ENCODE measurements at regions not wholly inside any gene's neighbourhood (a gene's known extent, or its start where the extent isn't known, plus 50 kb on each side); places are given as distances from the start of the nearest gene placed in this dataset.
A peak's percentile ranks its signal among the peaks of the same experiment; 100 is the strongest.

DNA sequence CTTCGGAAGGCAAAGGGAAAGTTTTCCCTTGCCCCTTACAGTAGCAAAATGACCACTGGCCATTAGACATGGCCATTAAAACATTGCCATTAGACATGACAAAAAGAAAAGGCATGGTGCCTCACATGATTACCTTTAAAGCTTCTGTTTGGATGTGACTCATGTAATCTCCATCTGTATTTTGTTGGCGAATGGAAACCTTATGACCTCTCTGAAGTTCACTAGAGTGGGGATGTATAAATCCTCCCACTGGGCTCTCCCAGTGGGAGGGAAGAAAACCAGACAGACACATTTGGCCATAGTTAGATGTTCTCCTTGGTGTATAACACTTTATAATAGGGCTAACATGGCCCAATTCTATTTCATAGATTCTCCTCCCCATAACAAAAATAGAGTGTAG lies 152.6 kb downstream of the MAGEB17 start:
- no peak for DNase-seq

DNA sequence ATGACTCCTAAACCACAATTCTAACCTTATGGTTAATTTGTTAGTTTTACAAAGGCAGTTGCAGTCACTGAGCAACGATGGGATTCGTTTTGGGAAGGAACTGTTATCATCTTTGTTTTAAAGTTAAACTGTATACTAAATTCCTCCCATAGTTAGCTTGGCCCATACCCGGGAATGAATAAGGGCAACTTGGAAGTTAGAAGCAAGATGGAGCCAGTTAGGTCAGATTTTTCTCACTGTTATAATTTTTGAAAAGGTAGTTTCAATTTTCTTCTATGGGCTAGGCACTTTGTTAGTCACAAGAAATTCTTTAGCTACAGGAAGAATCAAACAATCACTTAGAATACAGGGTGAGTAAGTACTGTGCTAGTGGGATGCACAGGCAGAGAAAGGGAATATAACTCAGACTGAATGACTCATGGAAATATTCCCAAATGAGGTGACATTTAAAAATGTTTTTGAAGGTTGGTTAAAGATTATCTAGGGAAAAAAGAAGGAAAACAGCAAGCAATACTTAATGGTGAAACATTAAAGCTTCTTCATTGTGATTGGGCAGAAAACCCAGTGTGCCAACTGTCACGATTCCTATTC lies 153.6 kb downstream of the MAGEB17 start:
- DNase-seq: no peak

DNA sequence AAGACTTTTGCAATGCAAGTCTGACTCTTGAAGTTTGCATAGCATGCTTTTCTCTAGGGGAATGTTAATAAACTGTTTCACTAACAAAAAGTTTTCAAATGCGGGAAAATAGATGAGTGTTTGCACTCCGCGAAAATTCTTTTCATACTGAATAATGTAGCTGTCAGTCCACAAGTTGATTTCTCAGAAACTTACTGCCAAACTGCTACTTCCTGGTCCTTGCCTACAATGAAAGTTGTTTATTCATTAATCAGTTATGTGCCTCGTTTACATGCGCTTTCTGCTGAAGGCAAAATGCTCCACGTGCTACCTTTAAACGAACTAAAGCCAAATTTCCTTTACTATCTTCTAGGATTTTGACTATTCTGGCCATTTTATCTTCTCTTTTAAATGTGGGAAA lies 166.2 kb downstream of the MAGEB17 start:
- no peak for DNase-seq

DNA sequence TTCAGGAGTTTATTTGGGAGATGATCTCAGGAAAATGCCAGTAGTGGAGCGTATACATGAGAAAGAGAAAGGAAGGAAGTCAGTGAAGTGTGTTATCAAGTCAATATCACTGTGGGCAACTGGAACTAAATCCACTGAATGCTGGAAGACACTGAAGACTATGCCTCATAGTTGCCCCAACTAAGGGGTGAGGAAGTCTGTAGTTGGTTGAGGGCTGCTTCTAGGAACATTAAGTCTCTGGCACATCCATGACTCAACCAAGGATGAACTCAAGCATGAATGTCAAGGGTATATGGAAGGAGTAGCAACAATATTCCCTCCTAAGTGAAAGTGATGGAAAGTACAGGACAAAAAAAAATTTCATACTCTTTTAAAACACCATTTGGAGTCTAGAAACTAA lies 167.9 kb downstream of the MAGEB17 start:
- DNase-seq: no peak

DNA sequence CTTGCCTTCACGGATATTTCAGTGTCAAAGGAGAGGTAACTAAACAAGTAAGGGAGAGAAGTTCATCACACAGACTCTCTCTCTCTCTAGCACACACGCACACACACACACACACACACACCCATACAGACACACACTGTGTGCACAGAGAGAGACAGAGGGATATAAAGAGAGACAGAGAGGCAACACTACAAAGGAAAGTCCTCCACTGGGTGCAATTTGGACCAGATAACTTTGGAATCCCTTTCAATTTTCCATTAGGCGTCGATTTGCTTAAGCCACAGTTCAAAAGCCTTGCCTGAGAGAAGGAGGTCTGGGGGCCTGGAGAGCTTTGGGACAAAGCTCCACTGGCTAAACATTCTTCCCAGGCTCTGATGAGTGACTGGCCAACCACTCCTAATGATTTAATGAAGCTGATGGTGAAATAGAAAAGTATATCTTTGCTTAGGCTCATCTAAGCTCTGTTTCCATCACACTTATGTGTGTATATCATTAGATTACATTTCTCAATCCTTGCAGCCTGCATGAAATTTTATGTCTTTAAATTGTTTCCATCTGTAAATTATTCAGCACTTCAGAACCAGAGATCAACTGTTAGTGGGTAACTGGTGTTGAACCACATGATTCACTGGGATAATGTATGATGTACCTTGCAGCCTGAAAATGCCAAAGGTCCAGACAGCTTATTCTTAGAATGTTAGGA lies 180.8 kb downstream of the MAGEB17 start:
- no peak for DNase-seq

DNA sequence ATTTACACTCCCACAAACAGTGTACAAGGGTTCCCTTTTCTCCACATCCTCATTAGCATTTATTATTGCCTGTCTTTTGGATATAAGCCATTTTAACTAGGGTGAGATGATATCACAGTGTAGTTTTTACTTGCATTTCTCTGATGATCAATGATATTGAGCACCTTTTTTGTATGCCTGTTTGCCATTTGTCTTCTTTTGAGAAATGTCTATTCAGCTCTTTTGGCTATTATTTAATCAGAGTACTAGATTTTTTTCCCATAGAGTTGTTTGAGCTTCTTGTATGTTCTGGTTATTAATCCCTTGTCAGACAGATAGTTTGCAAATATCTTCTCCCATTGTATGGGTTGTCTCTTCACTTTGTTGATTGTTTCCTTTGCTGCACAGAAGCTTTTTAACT lies 190.6 kb downstream of the MAGEB17 start:
- DNase-seq: no peak

DNA sequence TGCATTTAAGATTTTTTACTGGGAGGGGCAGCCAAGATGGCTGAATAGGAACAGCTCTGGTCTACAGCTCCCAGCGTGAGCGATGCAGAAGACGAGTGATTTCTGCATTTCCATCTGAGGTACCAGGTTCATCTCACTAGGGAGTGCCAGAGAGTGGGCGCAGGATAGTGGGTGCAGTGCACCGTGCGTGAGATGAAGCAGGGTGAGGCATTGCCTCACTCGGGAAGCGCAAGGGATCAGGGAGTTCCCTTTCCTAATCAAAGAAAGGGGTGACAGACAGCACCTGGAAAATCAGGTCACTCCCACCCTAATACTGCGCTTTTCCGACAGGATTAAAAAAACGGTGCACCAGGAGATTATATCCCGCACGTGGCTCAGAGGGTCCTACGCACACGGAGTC lies 192.8 kb downstream of the MAGEB17 start:
- peak in 9 of 56 donors; percentile 0 to 10 (median 4) for DNase-seq

DNA sequence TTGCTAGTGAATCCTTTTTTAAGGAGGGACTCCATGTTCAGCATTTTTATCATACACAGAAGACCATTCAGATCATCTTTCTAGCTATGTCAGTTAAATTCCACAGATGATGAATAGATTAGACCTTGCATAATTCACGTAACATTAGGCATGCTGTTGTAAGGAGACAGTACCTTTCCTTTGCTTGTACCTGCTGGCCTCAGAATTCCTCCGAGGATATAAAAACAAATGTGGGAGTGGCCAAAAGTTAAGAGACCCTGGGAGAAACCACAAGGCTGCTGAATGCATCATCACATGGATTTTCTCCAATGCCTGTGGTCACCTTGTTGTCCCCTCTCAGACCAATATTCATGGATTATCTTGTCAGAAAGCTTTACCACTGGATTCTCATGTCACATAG lies 201.4 kb downstream of the MAGEB17 start:
- DNase-seq: no peak

DNA sequence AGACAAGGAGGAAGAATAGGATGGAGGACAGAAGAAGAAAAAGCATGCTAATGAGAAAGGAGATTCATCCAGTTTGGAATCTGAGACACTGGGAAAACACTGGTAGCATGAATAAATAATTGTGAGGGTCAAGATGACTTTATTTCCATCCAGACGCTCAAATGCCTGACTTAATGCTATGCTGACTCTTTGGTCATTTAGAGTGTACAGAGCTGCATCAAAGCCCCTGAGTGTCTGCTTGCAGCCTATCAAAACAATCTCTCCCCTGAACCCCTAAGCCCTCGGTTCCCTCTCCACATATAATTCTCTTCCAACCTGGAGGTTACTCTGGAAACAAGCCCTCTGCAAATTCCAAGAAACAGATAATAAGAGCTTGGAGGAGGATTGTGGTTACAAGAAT lies 208.8 kb downstream of the MAGEB17 start:
- no peak for DNase-seq

DNA sequence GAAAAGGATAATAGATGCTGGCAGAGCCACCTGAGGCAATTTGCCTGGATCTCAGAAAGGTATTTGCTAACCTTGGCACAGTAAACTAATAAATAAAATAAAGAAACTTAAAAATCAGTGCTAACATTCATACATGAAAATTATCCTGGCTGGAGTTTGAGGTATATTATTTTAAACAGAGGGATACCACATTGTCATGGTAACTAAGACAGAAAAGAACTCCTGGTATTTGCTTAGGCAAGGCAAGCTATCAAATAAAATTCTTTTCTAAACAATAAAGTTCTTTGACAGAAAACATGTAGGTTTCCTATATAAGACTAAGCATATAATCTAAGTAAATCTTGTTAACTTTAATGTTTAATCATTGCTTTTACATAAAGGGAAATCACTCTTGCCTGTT lies 218.8 kb downstream of the MAGEB17 start:
- DNase-seq: no peak

DNA sequence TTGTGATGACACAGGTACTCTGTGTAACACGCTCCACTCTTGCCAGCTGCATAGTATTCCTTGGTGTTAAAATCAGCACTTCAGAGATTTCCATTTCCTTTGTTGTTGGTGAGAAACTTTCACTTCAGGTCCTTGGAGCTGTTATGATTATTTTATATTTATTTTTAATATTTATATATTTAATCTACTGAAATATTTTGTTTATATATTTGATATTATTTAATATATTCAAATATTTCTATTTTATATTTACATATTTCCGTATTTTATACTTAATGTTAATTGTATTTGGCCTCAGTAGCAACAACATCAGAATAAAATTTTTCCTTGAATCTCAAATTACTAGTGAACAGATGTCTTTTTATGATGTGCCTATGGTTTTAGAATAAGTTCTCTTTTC lies 225.3 kb downstream of the MAGEB17 start:
- DNase-seq: no peak

DNA sequence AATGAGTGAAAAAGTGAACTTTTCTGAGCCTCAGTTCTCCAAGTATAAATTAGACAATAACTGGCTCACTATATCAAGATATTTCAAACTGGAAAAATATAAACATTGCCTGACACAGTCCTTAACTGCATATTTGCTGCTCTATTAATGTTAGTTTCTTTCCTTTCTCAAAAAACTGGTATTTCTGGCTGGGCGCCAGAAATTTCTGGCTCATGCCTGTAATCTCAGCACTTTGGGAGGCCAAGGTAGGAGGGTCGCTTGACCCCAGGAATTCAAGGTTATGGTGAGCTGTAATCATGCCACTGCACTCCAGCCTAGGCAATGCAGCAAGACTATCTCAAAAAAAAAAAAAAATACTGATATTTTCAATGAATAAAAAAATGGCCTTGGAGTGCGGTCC lies 227.0 kb downstream of the MAGEB17 start:
- DNase-seq: no peak

DNA sequence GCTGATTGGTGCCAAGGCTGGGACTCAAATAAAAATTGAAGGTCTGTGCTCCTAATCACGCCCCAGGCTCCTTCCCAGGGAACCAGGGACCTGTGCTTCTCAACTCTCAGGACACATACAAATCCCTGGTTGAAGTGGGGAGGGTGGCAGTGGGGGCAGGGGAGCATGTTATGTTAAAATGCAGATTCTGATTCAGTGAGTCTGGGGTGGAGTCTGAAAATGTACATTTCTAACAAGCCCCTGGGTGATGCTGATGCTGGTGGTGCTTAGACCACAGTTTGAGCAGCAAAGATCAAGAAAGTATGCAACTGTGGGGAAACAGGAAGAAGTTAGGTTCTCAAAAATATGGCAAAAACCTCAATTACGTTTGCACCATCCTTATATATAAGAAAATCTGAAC lies 236.5 kb downstream of the MAGEB17 start:
- no peak for DNase-seq

DNA sequence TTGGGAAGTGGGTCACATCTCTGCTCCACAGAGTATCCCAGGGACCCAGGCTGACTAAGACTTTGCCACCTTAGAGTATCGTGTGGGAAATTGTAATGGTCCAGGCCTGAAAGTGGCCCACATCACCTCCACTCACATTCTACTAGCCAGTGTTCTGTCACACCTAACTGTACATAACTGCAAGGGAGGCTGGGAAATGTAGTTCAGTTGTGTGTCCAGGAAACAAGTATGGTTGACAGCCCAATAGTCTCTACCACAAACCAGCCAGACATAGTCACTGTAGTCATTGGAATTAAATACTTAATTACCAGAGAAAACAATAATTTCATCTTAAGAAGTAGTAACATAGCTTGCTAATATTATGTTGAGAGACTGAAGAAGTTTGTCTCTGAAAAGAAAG lies 233.4 kb upstream of the S100G start:
- DNase-seq: no peak

DNA sequence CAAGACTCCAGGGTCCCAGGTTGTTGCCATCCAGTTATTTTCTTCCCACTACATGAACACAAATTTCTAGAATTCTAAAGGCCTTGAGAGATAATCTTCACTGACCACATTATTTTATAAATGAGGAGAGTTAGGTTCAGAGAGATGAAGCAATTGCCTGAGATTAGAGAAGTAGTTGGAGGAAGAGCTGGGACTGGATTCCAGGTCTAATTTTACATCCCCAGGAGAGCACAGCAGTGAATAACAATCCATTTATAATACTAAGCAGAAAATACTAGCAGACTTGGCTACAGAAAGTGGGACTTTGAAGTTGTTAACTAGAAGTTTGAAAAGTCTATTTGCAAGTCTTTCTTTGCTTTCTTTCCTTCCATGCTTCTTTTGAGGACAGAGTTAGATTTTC lies 231.3 kb upstream of the S100G start:
- no peak for DNase-seq

DNA sequence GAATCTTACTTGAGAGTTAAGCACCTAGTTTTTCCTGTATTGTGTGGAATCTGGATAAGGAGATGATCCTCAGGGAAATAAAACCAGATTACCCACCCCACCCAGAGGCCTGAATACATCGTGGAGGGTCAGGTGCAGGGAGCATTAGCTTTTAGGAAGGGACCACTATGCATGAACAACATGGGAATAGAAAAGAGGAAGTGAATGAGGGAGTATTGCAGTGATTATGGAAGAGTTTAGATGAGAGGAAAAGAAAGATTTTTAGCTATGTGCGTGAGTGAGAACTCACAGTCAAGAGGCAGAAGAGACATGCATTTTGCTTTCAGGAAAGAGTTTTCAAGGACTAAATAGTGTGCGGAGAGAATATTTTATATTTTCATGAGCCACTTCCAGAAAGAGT lies 222.3 kb upstream of the S100G start:
- DNase-seq: no peak

DNA sequence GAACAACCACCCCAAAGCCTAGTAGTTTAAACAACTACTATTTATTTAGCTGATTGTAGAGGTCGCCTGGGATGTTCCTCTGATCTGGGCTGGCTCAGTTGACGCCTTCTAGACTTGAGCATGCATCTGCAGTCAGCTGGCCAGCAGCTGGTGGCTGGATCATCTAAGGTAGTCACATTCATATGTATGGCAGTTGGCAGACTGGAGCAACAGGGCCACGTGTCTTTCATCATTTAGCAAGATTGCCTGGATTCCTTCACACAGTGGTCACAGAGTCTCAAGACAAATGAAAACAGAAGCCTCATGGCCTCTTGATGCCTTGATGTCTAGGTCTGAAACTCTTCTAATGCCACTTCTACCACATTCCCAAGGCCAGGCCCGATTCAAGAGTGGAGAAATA lies 220.6 kb upstream of the S100G start:
- no peak for DNase-seq

DNA sequence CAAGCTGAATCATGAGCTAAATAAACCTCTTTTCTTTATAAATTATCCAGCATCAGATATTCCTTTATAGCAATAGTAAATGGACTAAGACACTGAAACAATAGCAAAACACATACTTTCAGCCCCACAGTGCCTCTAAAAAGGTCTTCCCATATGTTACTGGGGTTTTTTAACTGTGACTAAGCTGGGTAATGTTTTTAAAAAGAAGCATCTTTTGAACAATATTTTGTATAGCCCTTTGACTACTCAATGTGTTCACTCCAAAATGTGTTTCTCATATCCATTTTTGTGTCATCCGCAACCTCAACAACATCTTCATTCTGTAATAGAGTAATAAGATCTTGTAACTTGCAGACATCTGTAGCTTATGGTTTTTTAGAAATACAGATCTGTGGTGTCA lies 218.7 kb upstream of the S100G start:
- DNase-seq: no peak

DNA sequence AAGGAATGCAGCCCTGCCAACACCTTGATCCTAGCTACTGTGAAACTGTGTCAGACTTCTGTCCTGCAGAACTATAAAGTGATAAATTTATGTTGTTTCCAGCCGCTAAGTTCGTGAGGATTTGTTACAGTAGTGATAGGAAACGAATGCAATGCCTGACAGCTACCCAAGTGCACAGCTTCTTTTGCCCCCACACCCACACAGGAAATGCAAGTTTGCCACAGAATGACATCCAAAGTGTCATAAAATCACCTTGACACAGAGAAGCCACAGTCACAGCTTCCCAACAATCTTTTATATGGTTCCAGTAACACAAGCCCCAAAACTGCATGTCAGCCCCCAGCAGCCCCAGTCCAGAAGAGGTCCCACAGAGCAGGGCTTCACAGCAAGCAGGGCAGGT lies 216.9 kb upstream of the S100G start:
- DNase-seq: no peak

DNA sequence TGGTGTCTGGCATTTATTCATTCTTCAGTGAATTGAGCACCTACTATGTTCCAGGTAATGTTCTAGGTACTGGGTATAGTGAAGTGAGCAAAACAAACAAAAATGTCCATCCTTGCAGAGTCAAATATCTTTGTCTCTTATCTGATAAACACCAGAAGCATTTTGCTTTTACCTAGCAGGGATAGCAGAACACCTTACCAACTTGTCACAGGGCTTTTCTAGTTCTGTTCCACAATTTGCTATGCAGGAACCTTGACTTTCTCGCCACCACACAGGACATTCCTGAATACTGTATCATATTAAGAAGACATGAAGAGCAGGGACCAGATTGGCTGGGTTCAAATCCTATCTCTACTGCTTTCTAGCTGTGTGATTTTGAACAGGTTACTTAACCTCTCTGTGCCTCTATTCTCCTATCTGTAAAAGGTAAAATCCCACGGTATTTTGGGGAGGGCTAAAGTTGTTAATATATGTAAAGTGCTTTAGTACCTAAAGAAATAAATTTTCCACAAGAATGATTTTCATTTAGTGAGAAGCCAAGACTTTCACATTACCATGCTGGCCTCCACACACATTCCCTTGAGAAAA lies 214.5 kb upstream of the S100G start:
- no peak for DNase-seq

DNA sequence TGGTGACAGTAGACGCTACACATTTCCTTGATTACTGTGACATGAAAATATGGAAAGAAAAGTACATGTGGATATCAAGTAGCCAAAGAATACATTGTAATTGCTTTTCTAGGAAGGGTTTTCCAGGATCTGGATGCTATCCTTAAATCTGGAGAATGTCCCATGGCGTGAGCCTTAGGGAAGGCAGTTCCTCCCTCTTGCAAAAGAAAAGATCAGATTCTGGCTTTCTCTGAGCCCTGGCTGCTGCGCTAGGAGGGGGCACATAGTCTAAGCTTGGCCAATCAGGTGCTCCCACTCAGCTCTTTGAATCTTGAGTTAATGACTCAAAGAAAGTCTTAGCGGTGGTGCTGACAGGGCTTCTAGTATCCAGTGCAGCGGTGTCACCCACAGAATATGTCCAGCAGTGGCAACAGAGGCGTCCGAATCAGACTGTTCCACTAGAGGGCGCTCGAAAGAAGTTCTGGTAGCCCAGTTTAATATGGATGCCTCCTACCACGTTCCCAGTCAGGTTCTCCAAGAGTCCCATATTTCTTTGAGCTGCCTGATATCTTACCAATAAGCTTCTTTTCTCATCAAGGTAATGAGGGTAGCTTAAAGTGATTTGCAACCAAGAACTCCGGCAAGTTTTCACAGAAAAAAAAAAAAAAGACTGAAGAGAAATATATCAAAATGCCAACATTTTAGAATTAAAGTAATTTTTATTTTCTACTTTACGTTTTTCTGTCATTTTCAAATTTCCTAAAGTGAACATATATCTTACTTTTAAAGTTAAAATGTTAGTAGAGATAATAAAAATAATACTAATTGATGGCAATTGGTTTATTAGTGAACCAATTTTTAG lies 213.4 kb upstream of the S100G start:
- peak in 45 of 56 donors; percentile 0 to 71 (median 11) for DNase-seq

DNA sequence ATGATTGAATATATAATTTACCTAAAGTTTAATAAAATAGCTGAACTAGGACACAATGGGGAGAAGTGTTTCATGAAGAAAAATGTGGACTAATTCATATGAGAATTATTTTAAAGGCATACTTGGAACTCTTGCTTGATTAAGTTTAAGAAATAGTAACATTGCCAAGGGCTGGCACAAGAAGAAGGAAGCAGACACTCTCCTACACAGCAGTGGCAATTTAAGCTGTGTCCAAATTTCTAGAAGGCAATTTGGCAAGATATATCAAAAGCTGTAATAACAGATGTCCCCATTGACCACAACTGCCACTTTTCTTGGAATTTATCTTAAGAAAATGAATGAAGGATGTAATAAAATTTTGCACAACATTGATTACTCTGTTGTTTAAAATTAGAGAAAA lies 209.5 kb upstream of the S100G start:
- no peak for DNase-seq

Measured in nucleus accumbens (tissue), 56 donors.